ENCODE measurements at regions not wholly inside any gene's neighbourhood (a gene's known extent, or its start where the extent isn't known, plus 50 kb on each side); places are given as distances from the start of the nearest gene placed in this dataset.
"Not testable (repeated sequence)": the region's sequence is repeated elsewhere in the genome, so short reads cannot be mapped to it uniquely, and the experiment has no call there.

GRCh38 chr22:23434198-23434830, 145.8 kb downstream of the IGLL1 start:
- peaks cover 12% of the 10 kb centered on the region for H3K27me3 Mint-ChIP-seq (ENCODE audit: unreplicated experiment)
- H3K36me3 Mint-ChIP-seq (ENCODE audit: unreplicated experiment) = peaks cover 23% of the 10 kb centered on the region
- H3K4me3 Mint-ChIP-seq (ENCODE audit: unreplicated experiment); DNase-seq; H3K27ac Mint-ChIP-seq (ENCODE audit: unreplicated experiment); H3K9me3 Mint-ChIP-seq (ENCODE audit: unreplicated experiment): not testable (repeated sequence)
- H3K4me1 Mint-ChIP-seq (ENCODE audit: low read depth, unreplicated experiment) = peaks cover 28% of the 10 kb centered on the region

GRCh38 chr22:23433127-23434005, 146.7 kb downstream of the IGLL1 start:
- H3K4me1 Mint-ChIP-seq (ENCODE audit: low read depth, unreplicated experiment) = peaks cover 27% of the 10 kb centered on the region
- not testable (repeated sequence) for H3K9me3 Mint-ChIP-seq (ENCODE audit: unreplicated experiment)
- peak; percentile 64 for TF ChIP-seq CTCF (IDR thresholded peaks at IDR 0.05; ENCODE audit: partially characterized antibody, unreplicated experiment)
- H3K4me3 Mint-ChIP-seq (ENCODE audit: unreplicated experiment) = peak overlapping the region; percentile 59
- peaks cover 14% of the 10 kb centered on the region for H3K36me3 Mint-ChIP-seq (ENCODE audit: unreplicated experiment)
- peak; percentile 71 for DNase-seq
- H3K27me3 Mint-ChIP-seq (ENCODE audit: unreplicated experiment) = peaks cover 12% of the 10 kb centered on the region
- peak overlapping the region; percentile 84 for H3K27ac Mint-ChIP-seq (ENCODE audit: unreplicated experiment)

GRCh38 chr22:23432719-23433118, 147.4 kb downstream of the IGLL1 start:
- Mint-ChIP-seq H3K4me3 (ENCODE audit: unreplicated experiment) (peak overlapping the region; percentile 59), H3K27ac (ENCODE audit: unreplicated experiment) (peak overlapping the region; percentile 84), H3K4me1 (ENCODE audit: low read depth, unreplicated experiment) (peaks cover 27% of the 10 kb centered on the region), H3K27me3 (ENCODE audit: unreplicated experiment) (peaks cover 12% of the 10 kb centered on the region), H3K36me3 (ENCODE audit: unreplicated experiment) (peaks cover 15% of the 10 kb centered on the region)
- DNase-seq = peak; percentile 52
- not testable (repeated sequence) for H3K9me3 Mint-ChIP-seq (ENCODE audit: unreplicated experiment)

- no peak for TF ChIP-seq CTCF (IDR thresholded peaks at IDR 0.05; ENCODE audit: partially characterized antibody, unreplicated experiment)
- Mint-ChIP-seq H3K36me3 (ENCODE audit: unreplicated experiment) (peaks cover 18% of the 10 kb centered on the region), H3K9me3 (ENCODE audit: unreplicated experiment) (peaks cover 3% of the 10 kb centered on the region), H3K27ac (ENCODE audit: unreplicated experiment) (peak overlapping the region; percentile 22), H3K4me1 (ENCODE audit: low read depth, unreplicated experiment) (peaks cover 25% of the 10 kb centered on the region), H3K27me3 (ENCODE audit: unreplicated experiment) (peaks cover 12% of the 10 kb centered on the region), H3K4me3 (ENCODE audit: unreplicated experiment) (peak overlapping the region; percentile 30)
- no peak for DNase-seq
Measured at GRCh38 chr22:23431337-23432072, 148.6 kb downstream of the IGLL1 start.

GRCh38 chr22:23424551-23425068, 155.5 kb downstream of the IGLL1 start:
- not testable (repeated sequence) for H3K9me3 Mint-ChIP-seq (ENCODE audit: unreplicated experiment); H3K4me1 Mint-ChIP-seq (ENCODE audit: low read depth, unreplicated experiment); DNase-seq; H3K4me3 Mint-ChIP-seq (ENCODE audit: unreplicated experiment); H3K27ac Mint-ChIP-seq (ENCODE audit: unreplicated experiment); H3K36me3 Mint-ChIP-seq (ENCODE audit: unreplicated experiment); H3K27me3 Mint-ChIP-seq (ENCODE audit: unreplicated experiment)

- no peak for DNase-seq
- no peaks in the 10 kb centered on the region for H3K9me3 Mint-ChIP-seq (ENCODE audit: unreplicated experiment)
- no peak for TF ChIP-seq CTCF (IDR thresholded peaks at IDR 0.05; ENCODE audit: partially characterized antibody, unreplicated experiment)
- no peak overlapping the region for H3K4me3 Mint-ChIP-seq (ENCODE audit: unreplicated experiment)
- H3K36me3 Mint-ChIP-seq (ENCODE audit: unreplicated experiment) = peaks cover 6% of the 10 kb centered on the region
- no peaks in the 10 kb centered on the region for H3K27me3 Mint-ChIP-seq (ENCODE audit: unreplicated experiment)
- no peak overlapping the region for H3K27ac Mint-ChIP-seq (ENCODE audit: unreplicated experiment)
- no peaks in the 10 kb centered on the region for H3K4me1 Mint-ChIP-seq (ENCODE audit: low read depth, unreplicated experiment)
Measured at GRCh38 chr22:23424031-23424430, 156.1 kb downstream of the IGLL1 start.

GRCh38 chr22:23422281-23422680, 157.8 kb downstream of the IGLL1 start:
- not testable (repeated sequence) for H3K27ac Mint-ChIP-seq (ENCODE audit: unreplicated experiment); DNase-seq; H3K36me3 Mint-ChIP-seq (ENCODE audit: unreplicated experiment); H3K27me3 Mint-ChIP-seq (ENCODE audit: unreplicated experiment); H3K4me3 Mint-ChIP-seq (ENCODE audit: unreplicated experiment); H3K9me3 Mint-ChIP-seq (ENCODE audit: unreplicated experiment); H3K4me1 Mint-ChIP-seq (ENCODE audit: low read depth, unreplicated experiment)

GRCh38 chr22:23421300-23421699, 158.8 kb downstream of the IGLL1 start:
- H3K27ac Mint-ChIP-seq (ENCODE audit: unreplicated experiment); DNase-seq; H3K36me3 Mint-ChIP-seq (ENCODE audit: unreplicated experiment); H3K4me1 Mint-ChIP-seq (ENCODE audit: low read depth, unreplicated experiment); H3K4me3 Mint-ChIP-seq (ENCODE audit: unreplicated experiment); H3K27me3 Mint-ChIP-seq (ENCODE audit: unreplicated experiment); H3K9me3 Mint-ChIP-seq (ENCODE audit: unreplicated experiment): not testable (repeated sequence)

Measured in glutamatergic neuron (in vitro differentiated cells).